Esophagus squamous epithelium (tissue), 4 donors: ENCODE measurements at regions not wholly inside any gene's neighbourhood (a gene's known extent, or its start where the extent isn't known, plus 50 kb on each side); places are given as distances from the start of the nearest gene placed in this dataset.

Source experiments
- CTCF ChIP-seq, 6 experiments: fragments of 450-650 bp in 4 of 6; fragments of 200-600 bp in 2 of 6; sonication (generic) in 2 of 6; IDR thresholded peaks; one replicate each; pipeline ENCODE4 v1.5.1; 2016 to 2019; ENCODE audit warnings: antibody characterized with exemption in 6 of 6, mild to moderate bottlenecking in 4 of 6, moderate library complexity in 4 of 6
- POLR2A ChIP-seq, 4 donors: fragments of 450-650 bp; IDR thresholded peaks; one replicate each; pipeline ENCODE4 v1.6.1; 2017; ENCODE audit warnings: antibody characterized with exemption in 4 of 4, mild to moderate bottlenecking in 4 of 4, moderate library complexity in 3 of 4

GRCh38 chr6:22636452-22636851 lies 67.1 kb downstream of the HDGFL1 start:
- no peak for TF ChIP-seq POLR2A (IDR thresholded peaks at IDR 0.05)
- no peak for TF ChIP-seq CTCF (IDR thresholded peaks at IDR 0.05)
